ENCODE measurements at regions not wholly inside any gene's neighbourhood (a gene's known extent, or its start where the extent isn't known, plus 50 kb on each side); places are given as distances from the start of the nearest gene placed in this dataset.

- TF ChIP-seq REST (IDR thresholded peaks at IDR 0.05; ENCODE audit: low read depth, low read length) (no peak), CTCF (IDR thresholded peaks at IDR 0.05) (no peak), SMC3 (IDR thresholded peaks at IDR 0.05; ENCODE audit: low read depth, low read length) (no peak), SIN3A (IDR thresholded peaks at IDR 0.05; ENCODE audit: borderline replicate concordance, low read depth, low read length) (no peak), GATA2 (CRISPR knock-in tag; IDR thresholded peaks at IDR 0.05) (no peak), RAD21 (IDR thresholded peaks at IDR 0.05; ENCODE audit: low read length) (no peak), POLR2AphosphoS5 (IDR thresholded peaks at IDR 0.05; ENCODE audit: low read depth, low read length) (no peak), TCF12 (IDR thresholded peaks at IDR 0.05) (no peak), RCOR1 (IDR thresholded peaks at IDR 0.05; ENCODE audit: low read length) (no peak), MXI1 (IDR thresholded peaks at IDR 0.05; ENCODE audit: low read depth, low read length) (no peak)
Observed at GRCh38 chr2:149857344-149857743, 269.8 kb upstream of the MMADHC start.
